Mammary epithelial cell (primary cell): ENCODE measurements at regions not wholly inside any gene's neighbourhood (a gene's known extent, or its start where the extent isn't known, plus 50 kb on each side); places are given as distances from the start of the nearest gene placed in this dataset.

Experiments used
- CTCF ChIP-seq, 2 donors: IDR thresholded peaks in 1 of 2; conservative IDR thresholded peaks in 1 of 2; 2 replicates each; pipeline ENCODE4 v1.5.1; 2011 to 2012; ENCODE audit warnings: inconsistent platforms in 2 of 2, low read length in 2 of 2, mild to moderate bottlenecking in 2 of 2, control low read depth in 1 of 2, low read depth in 1 of 2; ENCODE audit not compliant: insufficient read depth in 1 of 2; ENCODE audit errors: extremely low read depth in 1 of 2
- EZH2 ChIP-seq: IDR thresholded peaks from 2 replicates; pipeline ENCODE4 v1.6.1; 2012; ENCODE audit warnings: low read length, inconsistent platforms, borderline replicate concordance

GRCh38 chr11:23570828-23571227 lies 710.6 kb upstream of the CCDC179 start:
- no peak for TF ChIP-seq CTCF (conservative IDR thresholded peaks at IDR 0.05 in 1 of 2, IDR thresholded peaks at IDR 0.05 in 1 of 2; ENCODE audit: extremely low read depth in 1 of 2, insufficient read depth in 1 of 2, low read depth in 1 of 2, low read length in 2 of 2)
- TF ChIP-seq EZH2 = no peak
